HG03064 (cell line): ENCODE measurements at regions not wholly inside any gene's neighbourhood (a gene's known extent, or its start where the extent isn't known, plus 50 kb on each side); places are given as distances from the start of the nearest gene placed in this dataset.
"Not testable (repeated sequence)": the region's sequence is repeated elsewhere in the genome, so short reads cannot be mapped to it uniquely, and the experiment has no call there.

Source experiments
- ATAC-seq: cut with Tn5 transposase; IDR thresholded peaks from one replicate; pipeline ENCODE4 v1.9.1; 2021; ENCODE audit warnings: low read depth; ENCODE audit not compliant: unreplicated experiment

DNA sequence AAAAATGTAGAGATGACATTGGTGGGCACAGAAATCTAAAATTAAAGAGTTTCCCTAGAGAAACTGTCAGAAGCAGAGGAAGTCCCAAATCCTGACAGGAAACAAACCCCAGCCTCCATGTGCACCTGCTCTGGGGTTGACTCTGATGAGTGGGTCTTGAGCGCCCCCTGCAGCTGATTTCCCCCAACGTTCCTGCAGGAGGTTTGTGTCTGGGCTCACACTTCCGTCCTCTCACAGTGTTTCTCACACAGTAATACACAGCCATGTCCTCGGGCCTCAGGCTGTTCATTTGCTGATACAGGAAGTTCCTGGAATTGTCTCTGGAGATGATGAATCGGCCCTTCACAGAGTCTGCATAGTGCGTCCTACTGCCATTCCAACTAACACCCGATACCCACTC, 670.1 kb downstream of the TMEM121 start:
- not testable (repeated sequence) for ATAC-seq

DNA sequence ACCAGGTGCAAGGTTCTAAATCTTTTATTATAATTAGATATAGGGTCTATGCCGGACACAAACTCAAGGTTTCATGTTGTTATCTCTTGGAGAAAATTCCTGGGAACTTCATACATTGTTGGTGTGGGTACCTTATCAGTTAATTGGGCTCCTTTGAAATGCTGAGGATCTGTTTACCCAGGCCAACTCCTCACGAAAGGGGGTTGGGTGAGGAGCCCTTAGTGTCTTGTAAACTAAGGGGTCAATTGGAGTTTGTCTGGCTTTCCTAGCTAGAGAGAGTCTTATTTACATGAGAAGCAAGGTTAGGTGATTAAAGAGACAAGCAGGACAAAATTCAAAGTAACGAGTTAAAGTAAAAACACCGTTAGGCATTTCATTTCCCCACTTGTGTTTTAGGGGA, 670.9 kb downstream of the TMEM121 start:
- ATAC-seq, result not testable (repeated sequence)

DNA sequence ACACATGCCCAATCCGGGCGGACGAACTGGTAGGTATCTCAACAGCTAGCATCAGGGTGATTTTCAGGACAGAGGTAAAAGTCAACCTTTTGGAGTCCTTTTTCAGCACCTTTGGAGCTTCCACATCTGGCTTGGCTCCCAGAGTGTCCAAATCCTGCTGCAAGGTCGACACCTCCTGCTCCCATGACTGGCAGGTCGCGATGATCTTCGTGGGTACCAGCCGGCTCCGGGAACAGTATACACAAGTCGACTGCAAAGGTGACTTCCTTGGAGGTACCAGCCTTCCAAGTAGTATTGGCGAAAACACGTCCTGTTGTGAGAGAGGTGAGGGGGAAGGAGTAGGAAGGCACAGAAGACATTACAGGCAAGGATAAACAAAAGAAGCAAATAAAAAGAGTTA, 672.7 kb downstream of the TMEM121 start:
- ATAC-seq, result no peak

DNA sequence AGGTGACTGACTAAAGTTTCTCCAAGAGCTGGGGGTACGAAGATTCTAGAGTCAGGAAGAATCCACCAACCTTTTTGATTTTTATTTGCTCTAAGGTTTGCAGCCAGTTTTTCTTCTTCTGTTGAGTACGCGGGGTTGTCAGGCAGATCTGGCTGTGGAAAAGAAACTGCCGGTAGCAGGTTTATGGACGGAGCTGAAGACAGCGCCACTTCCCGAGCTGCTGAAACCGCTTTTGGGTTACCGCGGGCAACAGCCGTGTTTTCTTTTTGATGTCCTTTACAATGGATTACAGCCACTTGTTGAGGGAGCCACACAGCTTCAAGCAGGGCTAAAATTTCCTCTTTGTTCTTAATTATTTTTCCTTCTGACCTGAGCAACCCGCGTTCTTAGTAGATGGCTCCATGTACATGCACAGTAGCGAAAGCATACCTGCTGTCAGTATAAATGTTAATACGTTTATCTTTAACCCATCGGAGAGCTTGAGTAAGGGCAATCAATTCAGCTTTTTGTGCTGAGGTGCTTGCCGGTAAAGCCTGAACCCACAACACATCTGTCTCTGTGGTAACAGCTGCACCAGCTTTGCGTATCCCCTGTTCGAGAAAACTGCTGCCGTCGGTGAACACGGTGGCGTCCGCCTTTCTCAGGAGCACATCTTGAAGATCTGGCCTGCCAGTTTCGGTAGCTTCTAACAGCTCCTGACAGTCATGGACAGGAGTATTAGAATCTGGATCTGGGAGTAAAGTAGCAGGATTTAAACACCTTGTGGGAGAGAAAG, 674.3 kb downstream of the TMEM121 start:
- no peak for ATAC-seq

DNA sequence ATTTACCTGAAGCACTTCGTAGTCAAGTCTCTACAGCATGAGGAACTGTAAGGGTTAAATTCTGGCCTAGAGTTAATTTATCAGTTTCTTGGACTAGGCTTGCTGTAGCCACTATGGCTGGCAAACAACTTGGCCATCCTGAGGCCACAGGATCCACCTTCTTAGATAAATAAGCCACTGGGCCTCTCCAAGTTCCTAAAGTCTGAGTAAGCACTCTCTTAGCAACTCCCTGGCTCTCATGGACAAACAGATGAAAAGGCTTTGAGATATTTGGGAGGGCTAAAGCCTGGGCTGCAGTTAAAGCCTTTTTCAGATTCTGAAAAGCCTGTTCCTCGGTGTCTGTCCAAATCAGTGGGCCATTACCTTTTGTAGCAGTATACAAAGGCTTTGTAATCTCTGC, 675.0 kb downstream of the TMEM121 start:
- ATAC-seq, result no peak

DNA sequence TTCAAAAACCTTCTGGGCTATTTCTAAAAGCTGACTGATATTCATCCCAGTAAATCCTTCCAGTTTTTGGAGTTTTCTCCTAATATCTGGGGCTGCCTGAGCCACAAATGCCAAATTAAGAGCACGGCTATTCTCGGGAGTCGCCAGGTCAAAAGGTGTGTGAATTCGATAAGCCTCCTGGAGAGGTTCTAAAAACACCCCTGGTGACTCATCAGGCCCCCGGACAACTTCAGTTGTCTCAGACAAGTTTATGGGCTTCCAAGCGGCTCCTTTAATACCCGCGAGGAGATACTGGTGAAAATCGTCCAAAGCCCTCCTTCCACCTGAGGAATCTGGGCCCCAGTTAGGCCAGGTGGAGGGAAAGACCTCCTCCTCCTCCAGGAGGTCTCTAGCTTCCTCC, 677.1 kb downstream of the TMEM121 start:
- no peak for ATAC-seq

DNA sequence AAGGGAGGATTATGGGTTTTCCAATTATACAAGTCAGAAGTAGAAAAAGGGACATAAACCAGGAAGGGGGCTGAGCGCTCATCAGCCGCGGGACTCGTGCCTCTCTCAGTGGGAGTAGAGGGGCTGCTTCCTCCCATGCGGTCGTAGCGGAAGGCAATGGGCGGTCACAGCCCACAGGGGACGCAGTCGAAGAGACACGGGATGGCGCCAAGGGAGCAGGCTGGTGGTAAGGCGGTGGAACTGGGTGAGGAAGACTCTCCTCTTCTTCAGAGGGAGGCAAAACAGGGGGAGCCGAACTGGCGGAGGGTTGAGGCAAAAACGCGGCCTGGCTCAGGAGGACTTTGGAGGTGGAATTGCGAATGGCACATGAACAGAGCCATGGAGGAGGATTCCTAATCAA, 677.7 kb downstream of the TMEM121 start:
- ATAC-seq, result no peak

DNA sequence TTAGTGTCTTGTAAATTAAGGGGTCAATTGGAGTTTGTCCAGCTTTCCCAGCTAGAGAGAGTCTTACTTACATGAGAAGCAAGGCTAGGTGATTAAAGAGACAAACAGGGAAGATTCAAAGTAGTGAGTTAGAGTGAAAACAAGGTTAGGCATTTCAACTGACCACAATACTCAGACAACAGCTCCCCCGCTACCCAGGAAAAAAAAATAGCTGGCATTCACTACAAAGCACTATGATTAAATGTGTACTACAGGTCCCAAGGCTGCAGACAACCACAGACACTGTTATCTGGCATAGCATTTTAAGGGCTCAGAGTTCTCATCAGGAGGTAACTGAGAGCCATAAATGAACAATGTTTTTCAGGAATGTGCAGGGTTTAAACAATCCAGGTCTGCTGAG, 680.9 kb downstream of the TMEM121 start:
- no peak for ATAC-seq

DNA sequence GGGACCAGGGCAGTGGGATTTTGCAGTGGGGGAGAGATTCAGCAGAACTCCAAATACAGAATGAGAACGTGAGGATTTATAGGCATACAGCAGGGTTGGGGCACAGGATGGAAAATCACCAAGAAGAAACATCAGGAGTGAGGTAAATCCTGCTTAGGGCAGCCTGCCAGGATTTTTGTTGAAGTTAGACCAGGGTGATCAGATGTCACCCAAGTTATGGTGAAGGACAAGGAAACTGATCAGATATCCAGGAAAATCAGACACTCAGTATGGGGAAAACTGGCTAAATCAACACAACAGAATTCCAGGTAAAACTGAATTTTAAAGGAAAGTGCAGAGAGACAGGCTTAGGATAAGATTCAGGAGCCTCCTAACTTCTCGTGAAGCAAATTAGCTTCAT, 682.4 kb downstream of the TMEM121 start:
- no peak for ATAC-seq

DNA sequence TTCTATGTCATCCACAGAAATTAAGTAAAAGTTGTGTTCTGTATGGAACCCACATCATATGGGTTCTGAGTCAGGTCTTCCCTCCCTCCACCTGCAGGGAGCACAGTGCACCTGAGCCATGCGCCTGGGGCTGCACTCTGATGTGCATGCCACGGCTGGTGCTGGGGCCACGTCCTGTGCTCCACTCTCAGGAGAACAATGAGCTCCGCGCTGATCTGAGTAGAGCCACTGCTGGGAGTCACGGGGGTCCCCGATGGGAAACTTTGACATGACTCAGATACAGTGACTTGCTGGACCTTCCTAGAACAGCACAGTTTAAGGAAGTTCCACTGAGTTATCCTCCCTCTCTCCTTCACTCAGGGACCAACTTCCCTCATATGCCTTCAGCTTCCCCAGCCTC, 683.4 kb downstream of the TMEM121 start:
- no peak for ATAC-seq

DNA sequence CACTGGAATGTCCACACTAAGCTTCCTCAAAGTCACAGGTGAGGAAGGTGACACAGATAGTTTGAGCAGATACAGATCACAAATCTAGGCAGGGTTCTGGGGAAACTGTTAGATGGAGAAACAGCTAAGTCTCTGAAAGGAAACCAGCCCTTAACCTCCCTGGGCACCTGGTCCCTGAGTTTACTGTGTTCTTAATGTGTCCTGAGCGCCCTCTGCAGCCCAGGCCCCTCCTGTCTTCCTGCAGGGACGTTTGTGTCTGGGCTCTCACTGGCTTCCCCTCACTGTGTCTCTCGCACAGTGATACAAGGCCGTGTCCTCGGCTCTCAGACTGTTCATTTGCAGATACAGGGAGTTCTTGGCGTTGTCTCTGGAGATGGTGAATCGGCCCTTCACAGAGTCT, 684.3 kb downstream of the TMEM121 start:
- ATAC-seq, result no peak

DNA sequence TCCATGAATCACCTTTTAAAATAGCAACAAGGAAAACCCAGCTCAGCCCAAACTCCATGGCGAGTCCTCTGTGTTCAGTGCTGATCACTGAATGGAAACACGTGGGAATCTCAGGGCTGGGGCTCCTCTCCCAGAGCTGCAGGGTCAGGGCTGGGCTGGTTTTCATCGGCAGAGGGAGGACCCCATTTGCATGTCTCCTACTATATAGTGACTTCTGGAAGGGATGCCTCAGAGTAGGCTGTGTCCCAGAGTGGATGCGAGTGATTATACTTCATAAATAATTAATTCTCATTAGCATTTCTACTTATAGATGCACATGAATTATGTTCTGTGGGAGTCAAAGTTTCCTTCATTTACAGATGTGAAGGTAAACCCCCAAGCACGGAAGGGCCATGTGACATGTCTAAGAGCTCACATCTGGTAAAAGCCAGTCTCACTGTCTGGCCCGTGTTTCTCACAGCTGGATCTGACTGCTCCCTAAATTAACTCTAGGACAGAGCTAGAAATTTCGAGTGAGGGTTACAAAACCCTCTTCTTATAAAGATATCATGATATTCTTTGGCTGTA, 685.0 kb downstream of the TMEM121 start:
- ATAC-seq, result no peak

DNA sequence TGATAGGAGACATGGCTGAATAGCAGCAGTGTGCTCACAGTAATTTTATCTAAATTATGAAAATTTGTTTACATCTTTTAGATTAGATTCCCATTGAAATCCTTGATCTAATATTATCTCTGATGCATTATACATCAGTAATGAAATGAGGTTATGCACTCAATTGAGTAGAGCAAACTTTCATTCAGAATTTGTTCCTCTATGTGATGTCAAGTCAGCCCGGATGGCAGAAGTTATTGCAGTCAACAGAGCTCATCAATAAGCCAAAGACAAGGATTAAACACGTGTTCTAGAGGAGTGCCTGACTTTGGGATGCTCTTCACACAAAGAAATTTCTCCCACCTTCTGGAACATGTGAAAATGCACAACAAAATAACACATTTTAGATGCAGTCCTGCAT, 688.8 kb downstream of the TMEM121 start:
- no peak for ATAC-seq

DNA sequence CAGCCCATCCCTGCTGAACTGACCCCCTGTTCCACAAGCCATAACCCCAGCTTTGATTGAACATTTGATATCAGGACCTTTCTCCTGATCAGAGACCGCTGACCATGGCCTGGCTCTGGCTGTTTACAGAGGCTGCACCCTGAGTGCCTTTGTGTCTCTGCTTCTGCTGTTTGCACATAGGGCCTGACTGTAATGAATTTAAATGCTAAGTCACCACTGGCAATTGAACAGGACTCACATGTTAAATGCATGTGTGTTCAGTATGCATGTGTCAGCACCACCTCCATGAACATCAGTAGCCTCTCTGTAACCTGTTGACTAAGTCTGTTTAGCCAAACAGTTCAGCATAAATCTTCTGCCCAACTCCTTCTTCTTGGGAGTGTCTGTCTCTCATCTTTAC, 690.3 kb downstream of the TMEM121 start:
- ATAC-seq, result no peak

DNA sequence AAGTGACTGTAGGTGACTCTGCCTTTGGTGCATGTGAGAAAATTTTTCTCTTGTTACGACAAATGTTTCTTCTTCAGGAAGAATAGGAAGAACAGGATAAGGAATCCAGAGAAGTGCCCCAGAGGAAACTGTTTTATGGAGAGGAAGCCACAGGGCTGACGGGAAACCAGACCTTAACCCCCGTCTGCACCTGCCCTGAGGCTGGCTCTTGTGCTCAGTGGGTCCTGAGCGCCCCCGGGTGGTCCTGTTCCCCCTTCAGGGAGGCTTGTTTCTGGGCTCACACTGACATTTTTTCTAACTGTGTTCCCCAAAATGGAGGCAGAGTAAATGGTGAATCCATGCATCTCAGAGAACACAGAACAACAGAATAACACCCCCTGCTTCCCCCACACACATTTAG, 691.8 kb downstream of the TMEM121 start:
- ATAC-seq, result no peak

DNA sequence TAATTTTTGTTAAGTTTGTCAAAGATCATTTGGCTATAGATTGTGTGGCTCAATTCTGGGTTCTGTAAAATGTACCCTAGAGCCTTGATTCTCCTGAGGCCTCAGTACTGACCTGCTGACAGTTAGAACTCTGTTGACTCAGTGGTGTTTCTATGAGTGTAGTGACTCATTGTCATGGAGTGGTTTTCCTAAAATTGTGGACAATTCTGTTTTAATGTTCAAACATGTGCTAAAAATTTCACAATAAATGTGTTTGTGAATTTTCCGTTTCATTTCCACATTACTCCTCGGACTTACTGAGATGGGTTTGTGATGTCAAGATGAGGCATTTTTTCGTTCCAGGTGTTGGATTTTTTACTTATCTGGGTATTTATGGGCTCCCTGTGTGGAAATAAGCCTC, 695.9 kb downstream of the TMEM121 start:
- no peak for ATAC-seq

DNA sequence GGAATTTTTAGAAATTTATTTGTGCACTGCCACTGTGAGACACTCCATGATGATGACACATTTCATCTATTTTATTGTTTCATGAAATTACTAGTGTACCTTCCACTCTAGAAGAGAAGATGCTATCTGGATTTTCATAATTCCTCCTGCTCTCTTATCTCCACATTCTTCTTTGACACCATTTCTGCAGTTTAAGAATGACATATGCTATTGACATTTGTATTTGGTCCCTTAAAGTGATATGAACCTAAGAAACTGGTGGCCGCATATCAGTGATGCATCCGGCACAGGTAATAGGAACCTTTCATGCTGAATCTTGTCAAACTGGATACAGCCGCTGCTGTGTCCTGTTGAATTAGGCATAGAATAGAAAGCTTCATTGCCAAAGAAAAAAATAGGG, 696.3 kb downstream of the TMEM121 start:
- ATAC-seq, result no peak

DNA sequence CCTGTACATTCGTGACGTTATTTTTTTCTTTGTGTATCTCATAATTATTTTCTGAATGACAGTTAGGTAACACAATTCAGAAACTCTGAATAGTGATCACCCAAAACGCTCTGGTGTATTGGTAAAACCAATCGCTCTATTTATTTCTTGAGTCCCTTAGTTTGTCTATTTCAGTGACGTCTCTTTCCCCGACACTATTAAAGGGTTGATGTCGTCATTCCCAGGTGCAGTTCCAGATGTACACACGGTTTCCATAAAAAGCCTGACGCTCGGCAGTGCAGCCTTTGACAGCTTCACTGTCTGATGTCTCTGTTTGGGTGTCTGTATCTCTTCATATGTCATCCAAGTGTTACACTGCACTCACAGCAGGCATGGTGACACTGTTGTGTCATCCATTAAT, 701.4 kb downstream of the TMEM121 start:
- ATAC-seq, result no peak

DNA sequence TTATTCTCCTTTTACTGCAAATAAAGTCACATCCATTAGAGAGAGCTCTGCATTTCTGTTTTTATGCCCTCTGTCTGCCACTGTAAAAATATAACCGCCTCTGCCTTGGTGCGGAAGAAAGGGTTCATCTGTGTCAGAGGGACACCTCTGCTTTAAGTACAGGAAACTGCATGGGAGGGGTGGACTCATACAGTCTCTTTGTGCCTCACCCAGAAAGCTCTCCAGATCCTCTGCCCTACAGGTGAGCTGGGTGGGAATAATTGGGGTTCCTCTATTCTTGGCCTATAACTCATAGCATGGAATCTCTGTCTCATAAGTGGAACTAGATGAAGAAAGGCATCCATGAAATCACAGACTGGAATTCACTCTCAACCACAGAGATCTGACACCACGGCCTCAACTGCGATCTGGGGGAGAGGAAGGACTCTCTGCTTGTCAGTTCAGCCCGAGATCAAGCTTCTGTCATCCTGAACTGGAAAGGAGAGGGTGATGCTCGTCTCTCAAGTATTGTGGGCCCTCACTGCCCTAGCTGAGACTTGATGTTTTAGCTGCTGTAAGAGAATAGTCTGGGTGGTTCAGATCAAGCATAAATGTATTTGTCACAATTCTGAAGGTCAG, 702.3 kb downstream of the TMEM121 start:
- ATAC-seq, result no peak

DNA sequence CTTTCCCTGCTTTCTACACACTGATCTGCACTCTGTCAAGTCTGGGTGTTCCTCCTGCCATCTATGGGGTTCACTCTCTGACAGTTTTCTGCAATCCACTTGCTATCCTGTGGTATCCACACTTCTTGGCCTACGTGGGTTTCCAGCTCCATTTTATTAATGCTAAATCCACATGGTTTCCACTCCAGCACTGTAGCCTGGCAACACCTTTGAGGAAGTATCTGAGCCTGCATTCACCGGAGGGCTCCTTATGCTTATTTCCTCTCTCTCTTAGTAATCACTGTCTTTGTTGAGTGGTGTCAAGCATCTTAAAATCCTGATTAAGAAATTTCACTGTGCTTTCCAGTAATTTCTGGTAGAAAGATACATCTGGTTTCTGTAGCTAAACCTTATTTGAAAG, 703.7 kb downstream of the TMEM121 start:
- no peak for ATAC-seq

DNA sequence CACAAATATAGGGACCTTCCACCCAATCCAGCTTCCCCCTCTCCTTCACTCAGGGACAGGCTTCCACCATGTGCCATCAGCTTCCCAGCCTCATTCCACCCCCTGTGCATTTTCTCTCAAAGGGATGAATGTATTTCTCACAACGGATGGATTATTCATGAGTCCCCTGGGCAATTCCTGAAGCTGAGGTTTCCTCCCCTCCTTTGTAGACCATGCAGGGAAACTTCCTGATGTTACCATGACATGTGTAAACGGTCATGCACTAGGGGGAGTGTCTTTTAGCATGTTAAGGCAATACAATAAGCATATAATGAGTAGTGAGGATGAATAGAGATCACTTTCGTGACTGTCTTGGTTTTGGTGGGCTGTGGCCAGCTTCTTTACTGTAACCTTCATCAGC, 706.8 kb downstream of the TMEM121 start:
- not testable (repeated sequence) for ATAC-seq
